GM23338 (cell line): ENCODE measurements at regions not wholly inside any gene's neighbourhood (a gene's known extent, or its start where the extent isn't known, plus 50 kb on each side); places are given as distances from the start of the nearest gene placed in this dataset.

ENCODE experiments used
- ATAC-seq: fragments of 200-7000 bp; cut with Tn5 transposase; 3 replicates; pipeline ENCODE4 v1.9.1; 2020
- DNase-seq: peaks from one replicate; pipeline ENCODE4 v3.0.0-alpha.2; 2015; ENCODE audit warnings: low spot score
- H2AFZ ChIP-seq: fragments of 200-600 bp; sonication (generic); 2 replicates; pipeline ENCODE4 v1.8.0; 2016; ENCODE audit warnings: antibody characterized with exemption, mild to moderate bottlenecking, moderate library complexity
- H3F3A ChIP-seq: fragments of 200-600 bp; sonication (generic); replicated peaks from 2 replicates; pipeline ENCODE4 v1.8.0; 2017; ENCODE audit warnings: antibody characterized with exemption, mixed run types, low read depth
- H3K27ac ChIP-seq: fragments of 200-600 bp; sonication (generic); 2 replicates; pipeline ENCODE4 v1.6.1; 2016; ENCODE audit warnings: low read depth
- H3K27me3 ChIP-seq: fragments of 200-600 bp; sonication (generic); 2 replicates; pipeline ENCODE4 v1.8.0; 2016; ENCODE audit warnings: mild to moderate bottlenecking, mixed run types, moderate library complexity; ENCODE audit not compliant: insufficient read depth
- H3K36me3 ChIP-seq: fragments of 200-600 bp; sonication (generic); 2 replicates; pipeline ENCODE4 v1.8.0; 2016; ENCODE audit warnings: mild to moderate bottlenecking; ENCODE audit not compliant: insufficient read depth
- H3K4me1 ChIP-seq: fragments of 200-600 bp; sonication (generic); 2 replicates; pipeline ENCODE4 v1.8.0; 2016; ENCODE audit warnings: mild to moderate bottlenecking, moderate library complexity; ENCODE audit not compliant: insufficient read depth
- H3K4me2 ChIP-seq: fragments of 200-600 bp; sonication (generic); 2 replicates; pipeline ENCODE4 v1.7.1; 2017; ENCODE audit warnings: mixed run types
- H3K4me3 ChIP-seq: fragments of 200-600 bp; sonication (generic); 2 replicates; pipeline ENCODE4 v1.6.1; 2016; ENCODE audit warnings: mixed run types
- H3K79me2 ChIP-seq: fragments of 200-600 bp; sonication (generic); replicated peaks from 2 replicates; pipeline ENCODE4 v1.8.0; 2017; ENCODE audit warnings: mild to moderate bottlenecking; ENCODE audit not compliant: insufficient read depth
- H3K9me2 ChIP-seq: fragments of 200-600 bp; sonication (generic); 2 replicates; pipeline ENCODE4 v1.8.0; 2017; ENCODE audit not compliant: insufficient read depth
- H4K20me1 ChIP-seq: fragments of 200-600 bp; sonication (generic); replicated peaks from 2 replicates; pipeline ENCODE4 v1.8.0; 2017; ENCODE audit warnings: mild to moderate bottlenecking; ENCODE audit not compliant: insufficient read depth
- H3K27ac Mint-ChIP-seq: 2 replicates; pipeline ENCODE4 v1.8.0; 2020; ENCODE audit warnings: inconsistent platforms, mild to moderate bottlenecking, moderate library complexity, mixed read lengths
- H3K27me3 Mint-ChIP-seq: 3 replicates; pipeline ENCODE4 v1.8.0; 2022; ENCODE audit warnings: low read depth, mild to moderate bottlenecking, moderate library complexity, mixed read lengths, inconsistent platforms; ENCODE audit not compliant: insufficient read depth, poor library complexity
- H3K36me3 Mint-ChIP-seq: 3 replicates; pipeline ENCODE4 v1.8.0; 2021; ENCODE audit warnings: low read depth, mild to moderate bottlenecking, inconsistent platforms, moderate library complexity, mixed read lengths
- H3K4me1 Mint-ChIP-seq: 3 replicates; pipeline ENCODE4 v1.8.0; 2020; ENCODE audit warnings: mild to moderate bottlenecking, inconsistent platforms, mixed read lengths
- H3K4me3 Mint-ChIP-seq: 3 replicates; pipeline ENCODE4 v1.8.0; 2021; ENCODE audit warnings: moderate library complexity, mild to moderate bottlenecking, inconsistent platforms, mixed read lengths
- H3K9me3 Mint-ChIP-seq: 3 replicates; pipeline ENCODE4 v1.8.0; 2020; ENCODE audit warnings: moderate library complexity, mild to moderate bottlenecking, inconsistent platforms, mixed read lengths
- CREB1 ChIP-seq: fragments of 250-450 bp; sonication (Bioruptor Pico); IDR thresholded peaks from 2 replicates; pipeline ENCODE4 v1.5.0; 2020; ENCODE audit warnings: low read depth, mild to moderate bottlenecking, moderate library complexity
- CTCF ChIP-seq, 2 experiments: fragments of 200-600 bp in 1 of 2; sonication (generic) in 1 of 2; conservative IDR thresholded peaks; 2 replicates each; pipeline versions ENCODE4 v1.5.1 to v1.6.1; 2016 to 2017; ENCODE audit warnings: antibody characterized with exemption in 2 of 2, low read depth in 2 of 2, mild to moderate bottlenecking in 2 of 2, moderate library complexity in 1 of 2
- JUNB ChIP-seq: IDR thresholded peaks from one replicate; pipeline ENCODE4 v1.6.1; 2016; ENCODE audit warnings: antibody characterized with exemption; ENCODE audit not compliant: unreplicated experiment
- NANOG ChIP-seq: IDR thresholded peaks from 2 replicates; pipeline ENCODE4 v1.6.1; 2016; ENCODE audit warnings: antibody characterized with exemption, borderline replicate concordance
- POLR2AphosphoS5 ChIP-seq: IDR thresholded peaks from 2 replicates; pipeline ENCODE4 v1.6.1; 2016; ENCODE audit warnings: antibody characterized with exemption, low read depth
- REST ChIP-seq: IDR thresholded peaks from one replicate; pipeline ENCODE4 v1.6.1; 2018; ENCODE audit warnings: antibody characterized with exemption; ENCODE audit not compliant: unreplicated experiment
- STAT1 ChIP-seq: IDR thresholded peaks from one replicate; pipeline ENCODE4 v1.6.1; 2016; ENCODE audit warnings: antibody characterized with exemption; ENCODE audit not compliant: unreplicated experiment
- ZNF331 ChIP-seq: fragments of 250-450 bp; sonication (Bioruptor Pico); IDR thresholded peaks from 2 replicates; pipeline ENCODE4 v1.5.0; 2020; ENCODE audit warnings: low read depth, mild to moderate bottlenecking, moderate library complexity
- ZNF462 ChIP-seq: fragments of 250-450 bp; sonication (Bioruptor Pico); IDR thresholded peaks from 2 replicates; pipeline ENCODE4 v1.5.0; 2020; ENCODE audit warnings: mild to moderate bottlenecking, moderate library complexity

- no peak for TF ChIP-seq CTCF (conservative IDR thresholded peaks at IDR 0.05; ENCODE audit: low read depth in 2 of 2)
- no peak for TF ChIP-seq JUNB
Measured at GRCh38 chr3:137382005-137382594, 382.0 kb upstream of the SOX14 start (continued).

GRCh38 chr3:137385922-137386321 lies 378.2 kb upstream of the SOX14 start:
- Histone ChIP-seq H3K4me3 (no peak overlapping the region), H3K4me1 (no peaks in the 10 kb centered on the region; the same call in 1 of the 2 replicates), H3K27ac (no peak overlapping the region), H3K9me2 (0 out of 2 replicates have a peak, but pooled peaks cover 3% of the 10 kb centered on the region), H2AFZ (peak overlapping the region; percentile 43; the same call in 1 of the 2 replicates), H3K27me3 (no peaks in the 10 kb centered on the region), H3K36me3 (no peaks in the 10 kb centered on the region; the same call in 1 of the 2 replicates), H3F3A (no peaks in the 10 kb centered on the region), H3K4me2 (no peak overlapping the region), H4K20me1 (no peaks in the 10 kb centered on the region; the same call in 1 of the 2 replicates), H3K79me2 (no peaks in the 10 kb centered on the region)
- ATAC-seq (peak; percentile 50), DNase-seq (peak; percentile 8)
- Mint-ChIP-seq H3K4me3 (no peak overlapping the region), H3K9me3 (peaks cover 3% of the 10 kb centered on the region; the same call in 2 of the 3 replicates), H3K27ac (peak overlapping the region; percentile 3; the same call in 1 of the 2 replicates), H3K4me1 (peaks cover 3% of the 10 kb centered on the region; the same call in 1 of the 3 replicates), H3K27me3 (peaks cover 1% of the 10 kb centered on the region), H3K36me3 (no peaks in the 10 kb centered on the region; the same call in 1 of the 3 replicates)
- TF ChIP-seq ZNF331 (CRISPR knock-in tag), result no peak
- no peak for TF ChIP-seq ZNF462 (CRISPR knock-in tag)
- no peak for TF ChIP-seq NANOG
- no peak for TF ChIP-seq POLR2AphosphoS5
- no peak for TF ChIP-seq CREB1 (CRISPR knock-in tag)
- no peak for TF ChIP-seq STAT1
- no peak for TF ChIP-seq REST
- no peak for TF ChIP-seq JUNB
- TF ChIP-seq CTCF (conservative IDR thresholded peaks at IDR 0.05; ENCODE audit: low read depth in 2 of 2), result no peak
